HL-60 (cell line): ENCODE measurements at regions not wholly inside any gene's neighbourhood (a gene's known extent, or its start where the extent isn't known, plus 50 kb on each side); places are given as distances from the start of the nearest gene placed in this dataset.
"Not testable (repeated sequence)": the region's sequence is repeated elsewhere in the genome, so short reads cannot be mapped to it uniquely, and the experiment has no call there.

ENCODE experiments used
- CTCF ChIP-seq: IDR thresholded peaks from one replicate; pipeline ENCODE4 v1.5.1; 2011; ENCODE audit warnings: low read length, control low read depth, inconsistent platforms; ENCODE audit not compliant: insufficient read depth
- POLR2AphosphoS5 ChIP-seq: IDR thresholded peaks from 2 replicates; pipeline ENCODE4 v1.6.1; 2012; ENCODE audit warnings: low read depth
- REST ChIP-seq: IDR thresholded peaks from 2 replicates; pipeline ENCODE4 v1.6.1; 2012; ENCODE audit warnings: low read depth; ENCODE audit not compliant: insufficient replicate concordance
- SPI1 ChIP-seq: IDR thresholded peaks from 2 replicates; pipeline ENCODE4 v1.6.1; 2012; ENCODE audit warnings: low read depth, mild to moderate bottlenecking, borderline replicate concordance

- not testable (repeated sequence) for TF ChIP-seq CTCF, SPI1, POLR2AphosphoS5, REST
These were observed 463.0 kb upstream of the CADM1 start for GRCh38 chr11:115967203-115967602.
